ENCODE measurements at regions not wholly inside any gene's neighbourhood (a gene's known extent, or its start where the extent isn't known, plus 50 kb on each side); places are given as distances from the start of the nearest gene placed in this dataset.
A peak's percentile ranks its signal among the peaks of the same experiment; 100 is the strongest.
"Not testable (repeated sequence)": the region's sequence is repeated elsewhere in the genome, so short reads cannot be mapped to it uniquely, and the experiment has no call there.

- Histone ChIP-seq H3K9me3 (no peaks in the 10 kb centered on the region), H3K4me1 (ENCODE audit: control insufficient read depth in 1 of 2, low read depth in 2 of 2) (no peaks in the 10 kb centered on the region), H3K27ac (no peak overlapping the region), H3K4me3 (no peak overlapping the region), H3K36me3 (no peaks in the 10 kb centered on the region), H3K27me3 (replicated peaks; ENCODE audit: insufficient read depth) (no peaks in the 10 kb centered on the region)
- ATAC-seq (ENCODE audit: insufficient number of reproducible peaks, low FRiP score, low read depth) (no peak), DNase-seq (ENCODE audit: low spot score) (no peak)
- TF ChIP-seq, protein P1, sequence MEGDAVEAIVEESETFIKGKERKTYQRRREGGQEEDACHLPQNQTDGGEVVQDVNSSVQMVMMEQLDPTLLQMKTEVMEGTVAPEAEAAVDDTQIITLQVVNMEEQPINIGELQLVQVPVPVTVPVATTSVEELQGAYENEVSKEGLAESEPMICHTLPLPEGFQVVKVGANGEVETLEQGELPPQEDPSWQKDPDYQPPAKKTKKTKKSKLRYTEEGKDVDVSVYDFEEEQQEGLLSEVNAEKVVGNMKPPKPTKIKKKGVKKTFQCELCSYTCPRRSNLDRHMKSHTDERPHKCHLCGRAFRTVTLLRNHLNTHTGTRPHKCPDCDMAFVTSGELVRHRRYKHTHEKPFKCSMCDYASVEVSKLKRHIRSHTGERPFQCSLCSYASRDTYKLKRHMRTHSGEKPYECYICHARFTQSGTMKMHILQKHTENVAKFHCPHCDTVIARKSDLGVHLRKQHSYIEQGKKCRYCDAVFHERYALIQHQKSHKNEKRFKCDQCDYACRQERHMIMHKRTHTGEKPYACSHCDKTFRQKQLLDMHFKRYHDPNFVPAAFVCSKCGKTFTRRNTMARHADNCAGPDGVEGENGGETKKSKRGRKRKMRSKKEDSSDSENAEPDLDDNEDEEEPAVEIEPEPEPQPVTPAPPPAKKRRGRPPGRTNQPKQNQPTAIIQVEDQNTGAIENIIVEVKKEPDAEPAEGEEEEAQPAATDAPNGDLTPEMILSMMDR (IDR thresholded peaks at IDR 0.05), result no peak
Observed at GRCh38 chr14:28626780-28627179, 139.8 kb upstream of the FOXG1 start.

DNA sequence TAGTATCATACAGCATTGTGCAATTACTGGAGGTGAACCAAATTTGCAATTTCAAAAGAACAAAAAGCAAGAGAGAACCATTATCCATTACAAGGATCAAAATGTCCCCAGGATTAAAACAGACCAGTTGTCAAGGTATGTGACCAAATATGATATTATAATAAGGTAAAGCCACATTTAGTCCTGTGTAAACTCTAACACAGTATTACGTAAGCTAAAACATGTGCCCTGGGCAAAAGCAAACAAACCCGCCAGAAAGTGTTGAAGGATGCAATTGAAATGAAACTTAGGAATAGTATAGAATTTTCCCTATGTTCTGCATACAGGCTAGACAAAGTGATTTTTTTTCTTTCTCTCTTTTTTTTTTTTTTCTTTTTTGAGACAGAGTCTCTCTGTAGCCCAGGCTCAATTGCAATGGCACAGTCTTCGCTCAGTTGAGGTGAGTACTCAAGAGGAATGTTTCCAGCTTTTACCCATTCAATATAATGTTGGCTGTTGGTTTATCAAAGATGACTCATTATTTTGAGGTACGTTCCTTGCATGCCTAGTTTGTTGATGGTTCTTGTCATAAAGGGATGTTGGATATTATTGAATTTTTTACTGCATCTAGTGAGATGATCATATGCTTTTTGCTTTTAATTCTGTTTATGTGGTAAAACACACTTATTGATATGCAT, 137.1 kb upstream of the FOXG1 start:
- TF ChIP-seq, protein P1 (IDR thresholded peaks at IDR 0.05), result no peak
- Histone ChIP-seq H3K4me3 (no peak overlapping the region), H3K36me3 (no peaks in the 10 kb centered on the region), H3K27ac (no peak overlapping the region), H3K9me3 (no peaks in the 10 kb centered on the region), H3K27me3 (replicated peaks; ENCODE audit: insufficient read depth) (no peaks in the 10 kb centered on the region), H3K4me1 (ENCODE audit: control insufficient read depth in 1 of 2, low read depth in 2 of 2) (no peaks in the 10 kb centered on the region)
- no peak for DNase-seq (ENCODE audit: low spot score)
- no peak for ATAC-seq (ENCODE audit: insufficient number of reproducible peaks, low FRiP score, low read depth)

GRCh38 chr14:28630100-28630499, 136.5 kb upstream of the FOXG1 start:
- DNase-seq (ENCODE audit: low spot score) (no peak), ATAC-seq (ENCODE audit: insufficient number of reproducible peaks, low FRiP score, low read depth) (no peak)
- Histone ChIP-seq H3K27ac (no peak overlapping the region), H3K27me3 (replicated peaks; ENCODE audit: insufficient read depth) (no peaks in the 10 kb centered on the region), H3K36me3 (no peaks in the 10 kb centered on the region), H3K9me3 (no peaks in the 10 kb centered on the region), H3K4me3 (no peak overlapping the region), H3K4me1 (ENCODE audit: control insufficient read depth in 1 of 2, low read depth in 2 of 2) (no peaks in the 10 kb centered on the region)
- TF ChIP-seq, protein P1 (IDR thresholded peaks at IDR 0.05), result no peak

- DNase-seq (ENCODE audit: low spot score), result no peak
- H3K27me3 ChIP-seq (replicated peaks; ENCODE audit: insufficient read depth), result no peaks in the 10 kb centered on the region
Observed at GRCh38 chr14:28635387-28635786, 131.2 kb upstream of the FOXG1 start.

DNA sequence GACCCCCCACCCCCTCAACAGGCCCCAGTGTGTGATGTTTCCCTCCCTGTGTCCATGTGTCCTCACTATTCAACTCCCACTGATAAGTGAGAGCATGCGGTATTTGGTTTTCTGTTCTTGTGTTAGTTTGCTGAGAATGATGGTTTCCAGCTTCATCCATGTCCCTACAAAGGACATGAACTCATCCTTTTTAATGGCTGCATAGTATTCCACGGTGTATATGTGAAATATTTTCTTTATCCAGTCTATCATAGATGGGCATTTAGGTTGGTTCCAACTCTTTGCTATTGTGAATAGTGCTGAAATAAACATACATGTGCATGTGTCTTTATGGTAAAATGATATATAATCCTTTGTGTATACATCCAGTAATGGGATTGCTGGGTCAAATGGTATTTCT, 130.8 kb upstream of the FOXG1 start:
- not testable (repeated sequence) for H3K9me3 ChIP-seq; H3K4me1 ChIP-seq (ENCODE audit: control insufficient read depth in 1 of 2, low read depth in 2 of 2); H3K27ac ChIP-seq; H3K27me3 ChIP-seq (replicated peaks; ENCODE audit: insufficient read depth); ATAC-seq (ENCODE audit: insufficient number of reproducible peaks, low FRiP score, low read depth); DNase-seq (ENCODE audit: low spot score); H3K36me3 ChIP-seq; H3K4me3 ChIP-seq

More at GRCh38 chr14:28635387-28635786, 131.2 kb upstream of the FOXG1 start:
- no peaks in the 10 kb centered on the region for H3K4me1 ChIP-seq (ENCODE audit: control insufficient read depth in 1 of 2, low read depth in 2 of 2)
- H3K4me3 ChIP-seq, result no peak overlapping the region
- TF ChIP-seq, protein P1 (IDR thresholded peaks at IDR 0.05), result peak; percentile 26
- no peak for ATAC-seq (ENCODE audit: insufficient number of reproducible peaks, low FRiP score, low read depth)
- H3K36me3 ChIP-seq, result no peaks in the 10 kb centered on the region
- no peak overlapping the region for H3K27ac ChIP-seq
- no peaks in the 10 kb centered on the region for H3K9me3 ChIP-seq

DNA sequence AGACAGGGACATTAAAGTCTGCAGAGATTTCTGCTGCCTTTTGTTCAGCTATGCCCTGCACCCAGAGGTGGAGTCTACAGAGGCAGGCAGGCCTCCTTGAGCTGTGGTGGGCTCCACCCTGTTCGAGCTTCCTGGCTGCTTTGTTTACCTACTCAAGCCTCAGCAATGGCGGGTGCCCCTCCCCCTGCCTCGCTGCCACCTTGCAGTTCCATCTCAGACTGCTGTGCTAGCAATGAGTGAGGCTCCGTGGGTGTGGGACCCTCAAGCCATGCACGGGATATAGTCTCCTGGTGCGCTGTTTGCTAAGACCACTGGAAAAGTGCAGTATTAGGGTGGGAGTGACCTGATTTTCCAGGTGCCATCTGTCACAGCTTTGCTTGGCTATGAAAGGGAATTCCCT, 125.4 kb upstream of the FOXG1 start:
- H3K9me3 ChIP-seq; H3K36me3 ChIP-seq; H3K4me3 ChIP-seq; DNase-seq (ENCODE audit: low spot score); ATAC-seq (ENCODE audit: insufficient number of reproducible peaks, low FRiP score, low read depth); H3K4me1 ChIP-seq (ENCODE audit: control insufficient read depth in 1 of 2, low read depth in 2 of 2); H3K27ac ChIP-seq; H3K27me3 ChIP-seq (replicated peaks; ENCODE audit: insufficient read depth): not testable (repeated sequence)
